GM20000 (cell line): ENCODE measurements at regions not wholly inside any gene's neighbourhood (a gene's known extent, or its start where the extent isn't known, plus 50 kb on each side); places are given as distances from the start of the nearest gene placed in this dataset.
A peak's percentile ranks its signal among the peaks of the same experiment; 100 is the strongest.
"Not testable (repeated sequence)": the region's sequence is repeated elsewhere in the genome, so short reads cannot be mapped to it uniquely, and the experiment has no call there.

ENCODE experiments used
- DNase-seq: peaks from one replicate; pipeline ENCODE4 v3.0.0; 2012; ENCODE audit warnings: low spot score
- TF ChIP-seq, protein P1 (sequence below): IDR thresholded peaks from 2 replicates; pipeline ENCODE4 v1.5.1; 2012; ENCODE audit warnings: mild to moderate bottlenecking, control low read depth; ENCODE audit errors: extremely low read depth, missing control alignments

DNA sequence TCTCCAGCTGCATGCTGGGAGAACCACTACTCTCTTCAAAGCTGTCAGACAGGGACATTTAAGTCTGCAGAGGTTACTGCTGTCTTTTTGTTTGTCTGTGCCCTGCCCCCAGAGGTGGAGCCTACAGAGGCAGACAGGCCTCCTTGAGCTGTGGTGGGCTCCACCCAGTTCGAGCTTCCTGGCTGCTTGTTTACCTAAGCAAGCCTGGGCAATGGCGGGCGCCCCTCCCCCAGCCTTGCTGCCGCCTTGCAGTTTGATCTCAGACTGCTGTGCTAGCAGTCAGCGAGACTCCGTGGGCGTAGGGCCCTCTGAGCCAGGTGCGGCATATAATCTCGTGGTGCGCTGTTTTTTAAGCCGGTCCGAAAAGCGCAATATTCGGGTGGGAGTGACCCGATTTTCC, 215.0 kb downstream of the STIM2 start:
- DNase-seq: not testable (repeated sequence)

DNA sequence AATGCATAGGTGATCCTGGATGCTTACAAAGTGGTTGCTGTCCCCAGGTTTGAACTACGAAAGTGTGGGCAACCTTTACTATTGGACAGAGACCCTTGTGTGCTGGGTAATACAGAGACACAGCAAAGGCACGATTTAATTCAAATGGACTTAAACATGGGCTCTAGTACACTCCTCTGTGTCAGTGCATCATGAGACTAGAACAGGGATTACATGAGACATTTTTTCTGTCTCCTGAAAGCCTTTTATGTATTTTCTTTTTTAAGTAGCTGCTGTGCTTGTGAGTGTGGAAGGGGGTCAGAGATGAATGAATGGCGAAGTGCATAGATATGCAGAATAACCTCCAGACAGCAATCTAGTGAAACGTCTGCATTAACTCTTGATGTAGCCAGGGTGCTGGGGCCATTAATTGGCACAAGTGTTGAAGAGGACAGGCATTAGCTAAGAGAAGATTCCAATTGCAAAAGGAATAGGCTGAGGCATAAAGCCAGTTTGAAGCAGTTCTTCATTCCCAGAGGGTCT, 218.4 kb downstream of the STIM2 start:
- TF ChIP-seq, protein P1, sequence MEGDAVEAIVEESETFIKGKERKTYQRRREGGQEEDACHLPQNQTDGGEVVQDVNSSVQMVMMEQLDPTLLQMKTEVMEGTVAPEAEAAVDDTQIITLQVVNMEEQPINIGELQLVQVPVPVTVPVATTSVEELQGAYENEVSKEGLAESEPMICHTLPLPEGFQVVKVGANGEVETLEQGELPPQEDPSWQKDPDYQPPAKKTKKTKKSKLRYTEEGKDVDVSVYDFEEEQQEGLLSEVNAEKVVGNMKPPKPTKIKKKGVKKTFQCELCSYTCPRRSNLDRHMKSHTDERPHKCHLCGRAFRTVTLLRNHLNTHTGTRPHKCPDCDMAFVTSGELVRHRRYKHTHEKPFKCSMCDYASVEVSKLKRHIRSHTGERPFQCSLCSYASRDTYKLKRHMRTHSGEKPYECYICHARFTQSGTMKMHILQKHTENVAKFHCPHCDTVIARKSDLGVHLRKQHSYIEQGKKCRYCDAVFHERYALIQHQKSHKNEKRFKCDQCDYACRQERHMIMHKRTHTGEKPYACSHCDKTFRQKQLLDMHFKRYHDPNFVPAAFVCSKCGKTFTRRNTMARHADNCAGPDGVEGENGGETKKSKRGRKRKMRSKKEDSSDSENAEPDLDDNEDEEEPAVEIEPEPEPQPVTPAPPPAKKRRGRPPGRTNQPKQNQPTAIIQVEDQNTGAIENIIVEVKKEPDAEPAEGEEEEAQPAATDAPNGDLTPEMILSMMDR: no peak

DNA sequence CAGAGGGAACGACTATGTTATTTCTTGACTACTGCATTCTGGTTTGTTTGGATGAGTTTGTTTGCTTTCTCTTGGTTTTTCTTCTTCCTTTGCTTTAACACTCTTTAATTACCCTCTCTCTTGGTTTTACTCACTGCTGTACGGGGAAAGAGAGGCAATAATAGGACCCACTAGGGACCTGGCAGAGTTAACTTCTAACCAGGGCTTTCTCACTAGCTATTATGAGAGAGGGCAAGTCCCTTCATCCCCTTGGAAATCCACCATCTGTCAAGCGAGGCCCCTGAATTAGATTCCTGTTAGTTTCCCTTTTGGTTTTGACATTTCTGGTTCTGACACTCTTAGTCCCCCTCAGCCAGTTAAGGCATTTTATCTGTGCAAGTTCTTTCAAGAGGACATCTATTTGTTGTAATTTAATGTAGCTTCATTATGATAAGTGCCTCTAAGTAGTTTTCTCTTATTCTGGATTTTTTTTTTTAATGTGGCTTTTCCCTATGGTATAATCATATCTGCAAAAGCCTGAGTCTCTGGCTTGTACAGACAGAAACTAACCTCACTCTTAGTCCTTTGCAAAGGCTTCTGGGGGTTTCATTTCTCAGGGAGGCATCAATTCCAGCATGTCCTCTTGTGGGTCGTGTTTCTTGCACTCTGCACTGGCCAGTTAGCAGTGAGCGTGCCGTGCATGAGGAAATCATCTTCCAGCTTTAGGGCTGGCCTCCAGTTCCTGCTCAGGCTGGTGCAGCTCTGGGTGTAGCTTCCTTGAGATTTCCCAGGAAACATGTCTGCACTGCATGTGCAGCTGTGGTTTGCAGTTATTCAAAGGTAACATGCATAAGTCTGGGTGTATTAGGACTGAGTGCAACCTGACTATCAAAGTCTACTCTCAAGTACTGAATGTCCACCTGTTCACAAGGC, 221.3 kb downstream of the STIM2 start:
- peak; percentile 46 for DNase-seq
- TF ChIP-seq, protein P1: no peak

More for the DNA sequence above, 218.4 kb downstream of the STIM2 start:
- no peak for DNase-seq

DNA sequence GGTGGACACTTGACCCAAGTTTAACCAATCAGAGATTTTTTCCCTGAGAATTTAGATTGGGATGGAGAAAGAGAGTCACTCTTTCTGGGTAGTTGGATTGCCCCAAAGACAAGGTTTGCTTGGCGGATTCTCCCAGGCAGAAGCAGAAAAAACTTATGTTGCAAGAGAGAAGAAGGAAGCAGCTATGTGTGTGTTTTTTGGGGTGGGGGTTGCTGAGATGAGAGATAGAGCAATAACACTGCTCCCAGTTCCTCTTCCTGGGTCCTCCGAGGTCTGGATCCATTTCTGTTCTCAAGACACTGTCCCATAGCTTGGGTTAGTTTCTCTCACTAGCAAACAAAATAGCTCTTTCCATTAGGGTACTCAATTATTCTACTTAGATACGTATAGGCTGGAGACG, 222.1 kb downstream of the STIM2 start:
- DNase-seq: no peak
- TF ChIP-seq, protein P1: no peak

DNA sequence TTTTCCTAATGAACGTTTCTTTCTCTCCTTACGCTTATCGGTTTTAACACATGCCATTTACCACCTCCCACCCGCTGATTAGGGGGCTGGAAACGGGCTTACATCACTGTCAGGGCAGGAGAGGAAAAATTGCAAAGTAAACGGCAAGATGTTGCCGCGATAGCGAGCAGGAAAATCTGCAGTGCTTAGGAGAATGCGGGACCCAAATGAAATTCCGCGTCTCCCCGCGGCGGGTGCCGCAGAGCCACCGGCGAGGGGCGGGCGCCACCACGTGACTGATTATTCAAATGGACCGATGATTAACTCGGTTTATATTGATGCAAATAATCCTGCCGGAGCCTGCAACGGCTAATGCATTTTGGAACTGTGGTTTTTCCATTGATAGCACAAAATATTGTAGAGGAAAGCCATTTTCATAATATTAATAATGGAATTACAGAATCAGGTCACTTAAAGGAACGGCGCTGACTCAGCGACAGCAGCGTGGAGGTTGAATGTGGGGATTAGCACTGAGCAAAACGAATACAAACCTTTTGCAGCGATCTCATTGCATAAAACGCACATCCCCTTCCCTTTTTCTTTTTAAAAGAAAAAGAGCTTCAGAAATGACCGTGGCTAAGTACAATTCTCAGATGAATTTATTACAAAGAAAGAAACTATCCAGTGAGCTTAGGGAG, 224.2 kb downstream of the STIM2 start:
- TF ChIP-seq, protein P1: no peak
- DNase-seq: no peak

DNA sequence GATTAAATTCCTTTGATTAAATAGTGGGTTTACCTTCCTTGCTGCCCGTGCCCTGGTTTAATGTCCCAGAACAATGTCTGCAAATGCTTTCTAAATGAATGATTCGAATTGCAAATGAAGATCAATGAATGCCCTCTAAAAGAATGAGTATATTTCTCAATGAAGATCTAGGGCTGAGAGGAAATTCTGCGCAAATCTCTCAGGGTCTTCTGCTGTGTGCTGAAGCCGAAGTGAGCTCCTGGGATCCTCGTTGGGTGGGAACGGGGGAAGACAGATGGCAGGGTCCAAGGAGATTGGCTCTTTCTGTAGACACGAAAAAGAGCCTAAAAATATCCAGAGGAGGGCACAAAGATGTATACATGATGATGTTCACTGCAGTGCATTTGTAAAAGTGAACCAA, 224.8 kb downstream of the STIM2 start:
- TF ChIP-seq, protein P1: no peak
- DNase-seq: no peak

DNA sequence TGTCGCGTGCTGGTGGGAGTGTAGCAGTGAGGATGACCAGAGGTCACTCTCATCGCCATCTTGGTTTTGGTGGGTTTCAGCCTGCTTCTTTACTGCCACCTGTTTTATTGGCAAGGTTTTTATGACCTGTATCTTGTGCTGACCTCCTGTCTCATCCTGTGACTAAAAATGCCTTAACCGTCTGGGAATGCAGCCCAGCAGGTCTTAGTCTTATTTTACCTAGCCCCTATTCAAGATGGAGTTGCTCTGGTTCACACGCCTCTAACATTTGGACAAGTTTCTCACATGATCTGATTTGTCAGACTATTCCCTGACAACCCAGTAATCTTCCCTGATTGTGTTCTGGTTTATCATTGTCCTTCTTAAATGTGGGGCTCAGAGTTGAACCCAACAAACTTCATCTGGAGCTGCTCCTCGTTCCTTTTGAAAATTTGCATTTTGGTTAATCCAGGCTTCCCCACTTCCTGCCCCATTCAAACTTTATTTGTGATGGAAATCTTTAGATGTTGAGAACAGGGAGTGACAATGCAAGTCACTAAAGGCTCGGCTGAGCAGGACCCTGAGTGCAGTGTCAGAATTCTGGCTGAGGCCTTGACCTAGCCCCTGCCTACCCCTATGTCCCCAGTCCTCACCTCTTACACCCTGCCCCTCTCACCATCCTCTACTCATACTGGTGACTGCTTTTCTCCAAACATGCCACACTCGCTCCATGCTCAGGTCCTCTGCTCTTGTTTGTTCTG, 226.8 kb downstream of the STIM2 start:
- DNase-seq: no peak
- TF ChIP-seq, protein P1: no peak
